ENCODE measurements at regions not wholly inside any gene's neighbourhood (a gene's known extent, or its start where the extent isn't known, plus 50 kb on each side); places are given as distances from the start of the nearest gene placed in this dataset.

- TF ChIP-seq SNAI2 (CRISPR knock-in tag; IDR thresholded peaks at IDR 0.05) (no peak), ZFP3 (CRISPR knock-in tag; IDR thresholded peaks at IDR 0.05) (no peak), BACH2 (CRISPR knock-in tag; IDR thresholded peaks at IDR 0.05; ENCODE audit: borderline replicate concordance) (no peak), TCF4 (CRISPR knock-in tag; IDR thresholded peaks at IDR 0.05; ENCODE audit: borderline replicate concordance) (no peak), TOX (CRISPR knock-in tag; IDR thresholded peaks at IDR 0.05; ENCODE audit: borderline replicate concordance) (no peak), ARNTL (CRISPR knock-in tag; IDR thresholded peaks at IDR 0.05; ENCODE audit: borderline replicate concordance, low read depth) (no peak), GLIS3 (CRISPR knock-in tag; IDR thresholded peaks at IDR 0.05) (no peak), ZNF8 (CRISPR knock-in tag; IDR thresholded peaks at IDR 0.05) (no peak), POU6F1 (CRISPR knock-in tag; IDR thresholded peaks at IDR 0.05; ENCODE audit: borderline replicate concordance, low read depth) (no peak)
- TF ChIP-seq, protein P1, sequence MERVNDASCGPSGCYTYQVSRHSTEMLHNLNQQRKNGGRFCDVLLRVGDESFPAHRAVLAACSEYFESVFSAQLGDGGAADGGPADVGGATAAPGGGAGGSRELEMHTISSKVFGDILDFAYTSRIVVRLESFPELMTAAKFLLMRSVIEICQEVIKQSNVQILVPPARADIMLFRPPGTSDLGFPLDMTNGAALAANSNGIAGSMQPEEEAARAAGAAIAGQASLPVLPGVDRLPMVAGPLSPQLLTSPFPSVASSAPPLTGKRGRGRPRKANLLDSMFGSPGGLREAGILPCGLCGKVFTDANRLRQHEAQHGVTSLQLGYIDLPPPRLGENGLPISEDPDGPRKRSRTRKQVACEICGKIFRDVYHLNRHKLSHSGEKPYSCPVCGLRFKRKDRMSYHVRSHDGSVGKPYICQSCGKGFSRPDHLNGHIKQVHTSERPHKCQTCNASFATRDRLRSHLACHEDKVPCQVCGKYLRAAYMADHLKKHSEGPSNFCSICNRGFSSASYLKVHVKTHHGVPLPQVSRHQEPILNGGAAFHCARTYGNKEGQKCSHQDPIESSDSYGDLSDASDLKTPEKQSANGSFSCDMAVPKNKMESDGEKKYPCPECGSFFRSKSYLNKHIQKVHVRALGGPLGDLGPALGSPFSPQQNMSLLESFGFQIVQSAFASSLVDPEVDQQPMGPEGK (CRISPR knock-in tag; IDR thresholded peaks at IDR 0.05; ENCODE audit: borderline replicate concordance): no peak
- TF ChIP-seq, protein P2, sequence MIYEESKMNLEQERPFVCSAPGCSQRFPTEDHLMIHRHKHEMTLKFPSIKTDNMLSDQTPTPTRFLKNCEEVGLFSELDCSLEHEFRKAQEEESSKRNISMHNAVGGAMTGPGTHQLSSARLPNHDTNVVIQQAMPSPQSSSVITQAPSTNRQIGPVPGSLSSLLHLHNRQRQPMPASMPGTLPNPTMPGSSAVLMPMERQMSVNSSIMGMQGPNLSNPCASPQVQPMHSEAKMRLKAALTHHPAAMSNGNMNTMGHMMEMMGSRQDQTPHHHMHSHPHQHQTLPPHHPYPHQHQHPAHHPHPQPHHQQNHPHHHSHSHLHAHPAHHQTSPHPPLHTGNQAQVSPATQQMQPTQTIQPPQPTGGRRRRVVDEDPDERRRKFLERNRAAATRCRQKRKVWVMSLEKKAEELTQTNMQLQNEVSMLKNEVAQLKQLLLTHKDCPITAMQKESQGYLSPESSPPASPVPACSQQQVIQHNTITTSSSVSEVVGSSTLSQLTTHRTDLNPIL (CRISPR knock-in tag; IDR thresholded peaks at IDR 0.05; ENCODE audit: low read depth): no peak
Observed at GRCh38 chrX:5683996-5684395, 544.7 kb downstream of the NLGN4X start.
